ENCODE measurements at regions not wholly inside any gene's neighbourhood (a gene's known extent, or its start where the extent isn't known, plus 50 kb on each side); places are given as distances from the start of the nearest gene placed in this dataset.
"Not testable (repeated sequence)": the region's sequence is repeated elsewhere in the genome, so short reads cannot be mapped to it uniquely, and the experiment has no call there.

DNA sequence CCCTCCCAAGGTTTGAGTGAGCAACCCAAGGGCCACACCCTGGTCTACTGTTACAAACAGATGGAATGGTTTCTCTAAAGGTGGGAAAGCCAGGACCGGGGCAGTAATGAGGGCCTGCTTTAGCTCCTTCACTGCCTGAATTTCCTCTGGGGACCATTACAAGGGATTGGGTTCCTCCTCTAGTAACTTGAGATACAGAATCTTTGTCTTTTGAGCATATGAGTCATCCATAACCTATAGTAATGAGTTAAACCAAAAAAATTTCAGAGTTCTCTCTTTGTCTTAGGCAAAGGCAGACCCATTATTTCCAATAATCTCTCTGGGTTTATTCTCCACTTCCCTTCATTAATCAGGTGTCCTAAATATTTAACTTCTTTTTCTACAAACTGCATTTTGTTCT, 618.8 kb downstream of the HINT1 start:
- no peak for DNase-seq

DNA sequence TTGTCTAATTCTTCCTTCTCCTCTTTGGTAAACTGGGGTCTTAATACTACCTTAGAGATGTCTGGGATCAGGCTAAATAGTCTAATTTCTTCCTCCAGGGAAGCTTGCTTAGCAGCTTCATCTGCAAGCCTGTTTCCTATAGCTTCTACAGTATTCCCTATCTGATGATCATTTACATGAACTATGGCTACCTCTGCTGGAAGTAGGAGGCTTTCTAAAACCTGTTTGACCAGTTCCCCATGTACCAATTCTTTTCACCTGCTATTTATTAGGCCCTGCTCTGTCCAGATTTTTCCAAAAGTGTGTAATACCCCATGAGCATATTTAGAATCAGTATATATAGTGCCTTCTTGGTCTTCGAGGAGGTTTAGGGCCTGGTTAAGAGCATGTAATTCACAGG, 619.8 kb downstream of the HINT1 start:
- DNase-seq, result peak; percentile 27

DNA sequence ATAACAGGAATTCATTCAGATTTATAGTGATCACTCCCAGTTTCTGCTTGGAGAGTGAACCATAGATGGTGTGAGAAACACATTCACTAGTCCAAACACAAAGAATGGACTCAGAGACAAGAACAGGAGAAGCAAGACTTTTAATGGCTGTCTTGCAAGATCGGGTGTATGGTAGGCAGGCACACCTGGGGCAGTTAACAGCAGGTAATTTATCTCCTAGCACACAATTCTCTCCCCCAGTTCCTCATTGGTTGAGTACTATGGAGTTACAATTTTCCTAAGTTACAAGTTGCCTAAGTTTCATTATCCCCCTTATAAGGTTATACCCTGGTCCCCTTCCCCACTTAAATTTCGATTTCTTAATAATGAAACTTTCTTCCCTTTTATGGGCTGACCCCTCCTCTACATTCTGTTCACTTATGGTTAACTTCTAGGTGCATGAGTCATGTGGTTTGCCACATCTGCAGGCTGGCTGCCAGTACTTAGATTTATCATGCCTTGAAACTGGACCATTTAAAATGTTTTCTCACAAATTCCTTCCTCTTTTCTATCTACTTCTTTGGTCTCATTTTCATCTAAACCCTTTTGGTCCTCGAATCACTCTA, 623.3 kb downstream of the HINT1 start:
- DNase-seq, result no peak

DNA sequence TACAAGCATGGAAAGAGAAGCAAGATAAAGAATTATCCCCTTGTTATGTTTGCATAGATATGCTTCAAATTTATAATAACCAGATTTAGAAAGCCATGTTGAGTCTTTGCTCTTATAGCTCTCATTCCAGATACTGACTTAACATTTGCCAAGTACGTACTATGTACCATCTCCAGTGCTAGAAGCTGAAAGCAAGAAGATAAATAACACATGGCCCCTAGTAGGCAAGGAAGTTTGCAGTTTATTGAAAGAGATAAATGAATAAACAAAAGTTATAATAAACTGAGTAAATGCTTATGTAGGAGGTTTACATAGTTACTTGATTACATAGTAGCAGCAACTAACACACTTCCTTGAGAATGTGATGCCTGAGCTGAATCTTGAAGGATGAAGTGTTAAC, 628.4 kb downstream of the HINT1 start:
- DNase-seq, result no peak

DNA sequence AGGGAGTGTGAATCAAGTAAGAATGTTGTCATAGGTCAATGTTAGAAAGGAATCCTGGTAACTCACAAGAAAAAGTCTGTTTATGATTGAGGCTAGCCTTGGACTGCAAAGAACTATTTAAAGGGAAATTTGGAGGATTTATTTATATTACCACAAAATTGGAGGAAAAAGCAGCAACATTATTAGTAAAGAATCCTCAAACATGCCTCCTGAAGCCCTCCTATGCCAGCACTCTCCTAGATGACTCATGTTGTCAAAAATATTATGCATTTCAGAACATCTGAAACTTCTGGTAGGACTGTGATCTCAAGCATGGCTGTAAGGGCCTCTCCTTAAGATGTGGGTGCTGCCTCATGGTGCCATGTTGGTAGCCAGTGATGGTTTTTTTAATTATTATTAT, 628.5 kb downstream of the CHSY3 start:
- no peak for DNase-seq

DNA sequence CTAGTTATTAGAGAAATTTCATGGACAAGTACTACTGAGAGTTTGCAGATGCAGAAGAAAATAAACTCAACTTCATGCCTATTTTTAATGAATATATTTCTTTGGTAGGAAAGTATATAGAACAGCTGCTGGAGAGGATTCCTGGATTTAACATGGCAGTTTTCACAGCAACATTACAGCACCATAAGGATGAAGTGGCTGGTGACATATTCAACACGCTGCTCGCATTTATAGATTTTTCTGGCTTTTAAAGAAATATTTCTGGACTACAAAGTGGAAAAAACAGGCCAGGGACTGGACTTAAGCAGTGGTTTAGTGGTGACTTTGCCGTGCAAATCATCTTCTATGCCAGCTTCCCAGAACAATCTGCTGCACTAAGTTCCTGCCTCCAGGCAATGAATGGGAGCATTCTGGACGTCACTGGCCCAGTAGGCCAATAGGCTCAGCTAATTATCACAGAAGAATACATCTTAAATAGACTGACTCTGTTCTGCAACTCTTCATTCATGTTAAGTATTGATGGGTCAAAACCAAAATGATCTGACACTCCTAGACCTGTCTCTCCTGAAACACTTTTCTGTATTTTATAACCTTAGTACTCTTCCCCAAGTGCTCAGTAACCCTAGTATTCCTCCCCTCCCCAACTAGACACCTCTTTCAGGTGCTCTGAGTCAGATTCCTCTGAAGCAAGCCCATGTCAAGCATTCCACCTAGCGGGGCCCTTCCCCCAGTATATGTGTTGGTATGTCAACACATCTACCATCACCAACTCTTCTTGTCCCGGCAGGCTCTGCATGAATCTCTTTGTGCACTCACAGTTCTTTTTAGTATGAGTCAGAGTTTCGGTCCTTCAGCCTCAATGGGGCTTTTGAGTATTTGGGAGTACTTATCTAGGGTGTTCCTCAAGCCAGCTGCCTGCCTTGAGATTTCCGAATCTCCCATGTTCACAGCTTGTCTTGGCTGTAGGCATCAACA, 625.5 kb downstream of the CHSY3 start:
- DNase-seq, result no peak

DNA sequence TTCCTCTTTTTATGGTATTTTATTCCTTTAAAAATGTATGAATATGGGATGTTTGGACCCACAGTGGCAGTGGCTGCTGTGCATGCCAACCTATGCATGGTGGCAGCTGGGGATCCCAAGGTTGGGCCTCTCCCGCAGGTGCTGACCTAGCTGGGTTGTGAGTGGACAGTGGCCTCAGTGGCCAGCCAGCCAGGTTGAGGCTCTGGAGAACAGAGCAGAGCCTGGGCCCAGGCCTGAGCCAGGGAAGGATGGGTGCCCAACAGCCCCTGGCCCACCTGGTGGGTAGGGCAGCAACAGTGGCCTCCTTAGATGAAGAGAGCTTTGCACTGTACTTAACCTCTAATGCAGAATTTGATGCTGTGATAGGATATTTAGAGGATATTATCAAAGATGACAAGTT, 624.8 kb downstream of the CHSY3 start:
- DNase-seq, result no peak

DNA sequence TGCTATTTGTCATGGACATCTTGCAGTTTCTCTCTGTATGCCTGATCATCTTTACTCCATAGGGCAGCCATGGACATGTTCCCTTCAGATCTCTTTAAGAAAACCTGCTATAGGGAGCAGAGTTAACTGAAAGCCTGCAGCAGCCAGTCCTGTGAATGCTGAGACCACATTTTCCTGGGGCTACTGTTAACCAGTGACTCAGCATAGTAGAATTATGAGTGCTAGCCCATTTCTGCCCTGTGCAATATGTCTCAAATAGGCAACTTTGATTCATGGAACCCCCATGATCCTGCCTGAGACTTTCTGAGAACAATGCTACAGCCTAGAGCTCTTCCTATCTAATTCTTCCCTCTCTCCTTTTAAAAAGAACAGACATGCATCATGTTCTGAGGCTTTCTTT, 624.2 kb downstream of the CHSY3 start:
- no peak for DNase-seq

DNA sequence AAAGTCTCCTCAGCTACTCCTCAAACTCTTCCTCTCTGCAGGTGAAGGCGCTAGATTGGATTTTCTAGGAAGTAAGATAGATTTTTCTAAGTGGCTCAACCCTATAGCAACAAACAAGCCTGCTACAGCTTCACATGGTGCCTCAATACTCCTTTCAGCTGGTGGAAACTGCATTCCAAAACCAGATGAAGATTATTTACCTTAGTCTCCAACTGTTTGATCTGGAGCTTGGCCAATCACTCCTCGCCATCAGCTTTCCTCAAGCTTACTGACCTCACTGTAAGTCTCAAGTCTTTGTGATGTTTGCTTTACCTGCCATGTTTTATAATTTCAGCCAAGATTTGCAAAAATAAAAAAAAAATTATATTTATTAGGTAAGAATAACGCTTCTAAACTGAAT, 622.4 kb downstream of the CHSY3 start:
- no peak for DNase-seq

DNA sequence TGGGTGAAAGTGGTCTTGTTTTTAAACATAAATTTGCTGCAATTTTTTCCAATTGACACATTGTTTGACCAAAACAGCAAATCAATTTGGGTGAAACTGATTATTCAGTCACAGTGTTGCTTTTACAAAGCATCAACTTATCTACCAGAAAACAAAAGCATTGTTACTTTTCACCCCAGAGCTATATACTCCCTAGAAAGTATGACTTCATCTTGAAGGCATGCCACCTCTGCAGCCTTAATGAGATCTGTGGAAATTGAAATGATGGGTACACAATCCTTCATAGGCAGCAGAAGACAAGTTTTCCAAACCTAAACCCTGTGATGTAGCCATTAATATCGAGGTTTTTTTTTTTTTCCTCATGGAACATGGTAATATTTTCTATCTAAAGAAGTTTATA, 615.9 kb downstream of the CHSY3 start:
- no peak for DNase-seq

DNA sequence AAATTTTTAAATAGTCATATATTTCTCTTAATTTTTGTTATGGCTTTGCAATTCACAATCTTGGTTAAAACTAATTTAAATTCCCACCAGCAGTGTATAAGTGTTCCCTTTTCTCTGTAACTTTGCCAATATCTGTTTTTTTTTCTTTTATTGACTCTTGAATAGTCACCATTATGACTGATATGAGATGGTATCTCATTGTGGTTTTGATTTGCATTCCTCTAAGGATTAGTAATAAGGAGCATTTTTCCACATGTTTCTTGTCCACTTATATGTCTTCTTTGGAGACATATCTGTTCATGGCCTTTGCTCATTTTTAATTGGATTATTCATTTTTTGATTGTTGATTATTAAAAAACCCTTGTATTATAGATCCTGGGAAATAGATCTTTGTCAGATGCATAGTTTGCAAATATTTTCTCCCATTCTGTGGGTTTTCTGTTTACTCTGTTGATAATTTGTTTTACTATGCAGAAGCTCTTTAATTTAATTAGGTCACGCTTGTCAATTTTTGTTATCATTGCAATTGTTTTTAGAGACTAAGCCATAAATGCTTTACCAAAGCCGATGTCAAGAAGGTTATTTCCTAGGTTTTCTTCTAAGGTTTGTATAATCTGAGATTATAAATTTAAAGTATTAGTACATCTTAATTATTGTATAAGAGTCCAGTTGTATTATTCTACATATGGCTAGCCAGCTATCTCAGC, 610.9 kb downstream of the CHSY3 start:
- peak; percentile 13 for DNase-seq

DNA sequence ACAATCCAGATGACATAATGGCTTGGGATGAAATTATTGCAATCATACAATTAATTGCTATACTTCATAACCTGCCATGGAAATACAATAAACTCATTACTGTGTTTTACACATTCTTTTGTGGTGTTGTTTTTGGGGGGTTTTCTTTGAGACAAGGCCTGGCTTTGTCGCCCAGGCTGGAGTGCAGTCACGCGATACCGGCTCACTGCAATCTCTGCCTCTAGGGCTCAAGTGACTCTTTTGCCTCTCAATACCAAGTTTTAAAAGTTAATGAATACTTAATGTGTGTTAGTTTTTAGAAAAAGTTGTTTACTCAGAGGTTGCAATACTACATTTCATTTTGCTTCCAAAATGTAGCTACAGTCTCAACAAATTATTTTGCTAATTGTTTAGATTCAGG, 598.4 kb downstream of the CHSY3 start:
- no peak for DNase-seq

DNA sequence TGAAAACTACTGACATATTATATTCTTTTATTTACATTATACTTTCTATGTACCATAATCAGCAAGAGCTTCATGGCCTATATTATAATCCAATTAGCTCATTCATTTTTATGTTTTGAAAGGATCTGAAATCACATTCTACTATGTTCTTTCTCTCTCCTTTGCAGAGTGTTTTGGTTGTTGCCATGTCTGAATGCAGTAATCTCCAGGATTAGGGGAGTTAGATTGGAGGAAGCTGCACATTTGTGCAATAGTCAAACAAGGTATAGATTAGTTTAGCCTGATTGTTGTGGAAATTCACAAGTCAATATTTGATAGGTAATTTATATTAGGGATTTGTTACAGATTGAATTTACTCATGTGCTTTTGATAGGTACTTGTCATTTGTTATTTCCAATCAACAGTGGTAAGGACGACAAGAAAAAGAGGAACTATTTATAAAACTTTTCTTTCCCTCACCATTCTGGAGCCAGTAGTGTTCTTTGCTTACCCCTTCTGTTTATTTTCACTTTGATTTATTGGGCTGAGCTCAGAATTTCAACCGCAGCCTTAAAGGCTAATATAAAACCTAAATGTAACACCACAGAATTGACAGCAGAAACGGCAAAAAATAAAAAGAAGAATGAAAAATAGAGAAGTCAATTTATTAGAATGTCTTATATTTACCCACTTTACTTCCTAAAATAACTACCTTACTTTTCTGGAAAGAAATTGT, 597.0 kb downstream of the CHSY3 start:
- DNase-seq, result no peak

DNA sequence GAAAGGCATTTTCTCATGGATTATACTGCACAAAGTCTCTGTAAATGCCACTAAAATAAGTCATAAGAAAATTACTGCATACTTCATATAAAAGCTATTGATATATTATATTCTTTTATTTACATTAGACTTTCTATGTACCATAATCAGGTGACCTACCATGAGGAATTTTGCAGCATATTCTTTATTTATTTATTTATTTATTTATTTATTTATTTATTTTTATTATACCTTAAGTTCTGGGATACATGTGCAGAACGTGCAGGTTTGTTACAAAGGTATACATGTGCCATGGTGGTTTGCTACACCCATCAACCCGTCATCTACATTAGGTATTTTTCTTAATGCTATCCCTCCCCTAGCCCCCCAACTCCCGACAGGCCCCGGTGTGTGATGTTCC, 596.2 kb downstream of the CHSY3 start:
- not testable (repeated sequence) for DNase-seq

DNA sequence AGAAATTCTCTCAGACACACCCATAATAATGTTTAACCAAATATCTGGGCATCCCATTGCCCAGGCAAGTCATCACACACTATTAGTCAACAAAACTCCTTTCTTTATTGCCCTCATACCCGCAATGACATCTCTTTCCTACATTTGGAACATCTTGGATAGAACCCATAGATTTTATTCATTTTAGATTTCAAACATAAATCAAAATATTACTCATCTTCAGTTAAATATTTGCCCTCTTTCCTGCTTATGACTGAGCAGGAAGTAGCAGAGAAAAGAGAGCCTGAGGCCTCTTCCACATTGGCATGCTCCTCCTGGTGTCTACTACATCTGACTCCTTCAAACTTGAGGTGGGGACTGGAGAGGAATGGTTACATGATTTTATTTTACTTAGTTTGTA, 592.0 kb downstream of the CHSY3 start:
- DNase-seq, result no peak

DNA sequence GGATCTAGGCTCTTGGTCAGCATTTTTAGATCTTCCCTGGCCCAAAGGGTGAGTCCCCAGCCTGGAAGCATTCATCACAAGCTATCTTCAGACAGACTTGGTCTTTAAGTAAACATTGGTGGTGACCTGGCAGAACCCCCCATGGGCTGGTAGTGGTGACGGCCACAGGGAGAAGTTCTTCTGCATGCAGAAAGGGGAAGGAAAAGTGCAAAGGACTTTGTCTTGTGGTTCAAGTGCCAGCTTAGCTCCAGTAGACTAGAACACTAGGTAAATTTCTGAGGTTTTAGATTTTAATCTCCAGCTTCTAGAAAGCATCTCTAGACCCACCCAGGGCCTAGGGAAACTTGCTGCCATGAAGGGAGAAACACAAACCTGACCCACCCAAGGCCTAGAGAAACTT, 584.0 kb downstream of the CHSY3 start:
- DNase-seq, result no peak

DNA sequence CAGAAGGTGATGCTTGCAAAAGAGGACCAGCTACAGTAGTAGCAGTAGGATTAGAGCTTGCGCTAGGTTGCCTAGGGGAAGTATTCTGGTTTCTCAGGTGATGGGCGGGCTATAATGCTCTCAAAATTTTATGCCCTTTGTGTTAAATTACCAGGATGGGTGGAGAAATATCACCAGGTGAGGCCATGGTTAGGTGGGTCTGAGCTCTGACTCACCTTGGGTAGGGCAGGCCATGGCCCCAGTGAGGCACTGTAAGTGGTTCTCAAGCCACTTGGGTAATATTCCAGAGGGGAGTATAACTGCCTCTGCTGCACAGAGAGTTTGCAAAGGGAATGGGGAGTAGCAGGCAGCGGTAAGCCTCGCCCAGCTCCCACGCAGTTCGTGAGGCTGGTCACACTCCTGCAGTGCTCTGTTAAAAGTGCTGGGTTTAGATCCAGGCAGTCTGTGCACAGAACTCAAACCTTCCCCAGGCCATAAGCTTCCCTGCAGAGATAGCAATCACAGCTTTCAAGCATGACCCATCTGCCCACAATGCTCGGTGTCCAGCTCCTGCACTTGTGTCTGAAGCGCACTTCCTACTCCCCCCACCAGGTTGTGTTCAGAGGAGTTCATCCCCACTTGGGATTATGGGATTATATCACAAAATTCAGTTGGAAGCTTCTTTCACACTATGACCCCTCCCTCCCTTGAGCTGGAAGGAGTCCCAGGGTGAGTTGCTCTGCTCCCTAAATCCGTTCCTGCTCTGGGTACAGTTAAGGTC, 575.0 kb downstream of the CHSY3 start:
- no peak for DNase-seq

DNA sequence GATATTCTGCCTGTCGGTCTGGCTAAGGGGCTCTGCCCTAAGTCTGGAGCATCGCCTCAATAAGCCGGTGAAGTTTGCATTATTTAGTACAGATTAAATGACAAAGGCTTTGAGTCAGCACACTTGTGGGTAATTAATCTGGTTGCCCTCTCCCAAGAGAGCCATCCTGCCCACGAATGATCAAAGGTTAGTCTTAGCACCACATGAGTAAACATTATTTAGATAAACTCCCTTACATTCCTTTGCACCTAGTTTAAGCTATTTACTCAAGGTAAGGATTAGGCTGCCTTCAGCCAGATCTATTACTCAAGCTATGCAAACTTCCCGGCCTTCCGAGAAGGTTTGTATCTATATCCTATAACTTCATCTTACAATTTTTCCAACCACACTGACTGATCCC, 572.1 kb downstream of the CHSY3 start:
- no peak for DNase-seq

DNA sequence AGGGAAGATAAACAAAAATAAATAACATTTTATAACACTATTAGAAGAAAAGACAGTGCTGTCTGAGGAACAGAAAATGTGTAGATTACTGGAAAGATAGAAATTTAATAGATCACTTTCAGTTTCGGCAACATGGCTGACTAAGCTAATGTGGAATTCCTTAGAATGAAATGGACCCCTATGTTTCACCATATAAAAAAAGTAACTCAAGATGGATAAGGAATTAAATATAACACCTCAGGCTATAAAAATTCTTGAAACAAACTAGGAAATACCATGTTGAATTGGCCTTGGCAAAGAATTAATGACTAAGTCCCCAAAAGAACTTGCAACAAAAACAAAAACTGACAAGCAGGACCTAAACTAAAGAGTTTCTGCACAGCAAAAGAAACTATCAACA, 558.3 kb downstream of the CHSY3 start:
- DNase-seq, result no peak

DNA sequence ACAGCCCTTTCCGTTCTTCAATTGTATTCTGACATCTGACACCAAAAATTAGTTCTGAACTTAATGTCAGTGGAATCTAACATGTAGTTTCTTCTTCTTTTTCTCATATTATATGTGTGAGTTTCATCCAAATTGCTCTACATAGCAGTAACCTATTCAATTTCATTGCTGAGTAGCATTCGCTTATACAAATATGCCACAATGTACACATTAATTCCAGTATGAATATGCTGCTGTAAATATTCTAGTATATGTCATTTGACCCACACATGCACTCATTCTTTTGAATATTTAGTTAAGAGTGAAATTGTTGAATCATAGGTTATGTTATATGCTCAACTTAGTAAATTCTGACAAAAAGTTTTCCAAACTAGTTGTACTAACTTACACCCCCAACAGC, 550.9 kb downstream of the CHSY3 start:
- no peak for DNase-seq

DNA sequence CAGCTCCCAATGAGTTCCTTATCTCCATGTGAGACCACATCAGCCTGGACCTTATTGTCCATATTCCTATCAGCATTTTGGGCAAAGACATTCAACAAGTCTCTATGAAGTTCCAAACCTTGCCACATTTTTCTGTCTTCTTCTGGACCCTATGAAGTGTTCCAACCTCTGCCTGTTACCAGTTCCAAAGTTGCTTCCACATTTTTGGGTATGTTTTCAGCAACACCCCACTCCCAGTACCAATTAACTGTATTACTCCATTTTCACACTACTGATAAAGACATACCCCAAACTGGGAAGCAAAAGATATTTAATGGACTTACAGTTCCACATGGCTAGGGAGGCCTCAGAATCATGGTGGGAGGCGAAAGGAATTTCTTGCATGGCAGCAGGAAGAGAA, 548.5 kb downstream of the CHSY3 start:
- no peak for DNase-seq

DNA sequence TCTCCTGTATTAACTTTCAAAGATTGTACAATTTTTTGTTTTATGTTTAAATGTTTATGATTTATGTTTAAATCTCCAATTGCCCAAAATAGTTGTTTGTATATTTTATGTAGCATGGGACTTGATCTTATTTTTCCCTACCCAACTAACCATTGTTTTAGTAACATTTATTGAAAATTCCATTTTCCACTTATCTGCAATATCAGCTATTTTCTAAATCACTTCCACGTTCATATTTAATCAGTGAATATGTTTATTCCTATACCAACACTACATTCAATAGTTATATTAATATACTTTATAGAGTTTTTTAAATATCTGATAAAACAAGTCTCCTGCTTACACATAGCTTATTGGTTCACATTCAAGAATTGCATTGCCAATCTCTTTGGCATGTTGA, 532.2 kb downstream of the CHSY3 start:
- DNase-seq, result no peak

Data from NCI-H526 treated with DMSO at 0.1 percent for 48 hours (cell line).